HG03378 (cell line): ENCODE measurements at regions not wholly inside any gene's neighbourhood (a gene's known extent, or its start where the extent isn't known, plus 50 kb on each side); places are given as distances from the start of the nearest gene placed in this dataset.
"Not testable (repeated sequence)": the region's sequence is repeated elsewhere in the genome, so short reads cannot be mapped to it uniquely, and the experiment has no call there.

ENCODE experiments used
- ATAC-seq: cut with Tn5 transposase; IDR thresholded peaks from one replicate; pipeline ENCODE4 v1.9.1; 2021; ENCODE audit warnings: mild to moderate bottlenecking, moderate library complexity; ENCODE audit not compliant: unreplicated experiment

GRCh38 chr9:96157675-96158074 is 144.3 kb downstream of the HSD17B3 start:
- no peak for ATAC-seq

GRCh38 chr9:96156171-96156974 is 145.6 kb downstream of the HSD17B3 start:
- ATAC-seq, result no peak

- ATAC-seq, result no peak
These were observed 147.9 kb downstream of the HSD17B3 start for GRCh38 chr9:96154081-96154480.

DNA sequence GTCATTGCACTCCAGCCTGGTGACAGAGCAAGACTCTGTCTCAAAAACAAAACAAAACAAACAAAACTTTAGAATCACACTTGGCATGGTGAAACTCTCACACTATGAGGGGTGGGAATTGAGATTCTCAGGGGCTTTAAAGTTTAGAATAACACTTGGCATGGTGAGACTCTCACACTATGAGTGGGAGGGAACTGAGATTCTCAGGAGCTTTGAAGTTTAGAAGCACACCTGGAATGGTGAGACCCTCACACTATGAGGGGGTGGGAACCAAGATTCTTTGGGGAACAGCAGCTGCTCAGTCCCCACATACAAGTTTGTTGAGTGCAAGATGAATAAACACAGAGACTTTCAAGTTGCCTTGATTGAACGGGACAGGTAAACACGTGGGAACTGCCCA is 149.4 kb downstream of the HSD17B3 start:
- ATAC-seq, result no peak

DNA sequence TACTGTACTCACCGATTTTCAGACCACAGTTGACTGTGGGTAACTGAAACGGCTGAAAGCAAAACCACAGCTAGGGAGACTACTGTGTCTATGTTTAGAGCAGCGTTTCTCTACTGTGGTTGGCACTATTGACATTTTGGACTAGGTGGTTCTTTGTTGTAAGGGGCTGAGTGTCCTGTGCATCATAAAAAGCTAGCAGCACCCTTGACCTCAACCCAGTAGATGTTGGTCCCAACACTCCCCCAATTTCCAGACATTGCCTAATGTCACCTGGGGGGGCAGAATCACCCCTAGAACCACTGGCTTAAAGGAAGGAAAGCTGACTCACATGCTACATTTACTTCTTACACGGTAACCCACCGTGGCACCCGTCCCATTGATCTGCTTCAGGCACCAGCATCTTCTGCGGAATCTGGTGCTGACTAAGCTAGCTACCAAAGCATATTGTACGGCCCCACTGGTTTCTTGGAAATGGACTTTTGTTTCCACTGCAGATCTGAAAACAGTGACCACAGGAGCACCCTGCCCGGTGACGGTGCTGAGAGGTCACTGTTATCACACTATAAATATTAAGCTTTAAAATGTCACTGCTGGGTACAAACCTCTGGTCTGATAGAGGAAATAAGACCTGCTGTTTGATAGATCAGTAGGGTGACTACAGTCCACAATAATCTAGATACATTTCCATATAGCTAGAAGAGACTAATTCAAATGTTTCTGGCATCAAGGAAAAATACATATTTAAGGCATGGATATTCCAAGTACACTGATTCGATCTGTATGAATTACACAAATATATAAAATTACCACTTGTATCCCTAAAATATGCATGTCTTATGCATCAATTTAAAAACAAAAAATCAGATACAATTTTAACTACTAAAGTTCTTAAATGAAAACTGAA is 151.4 kb downstream of the HSD17B3 start:
- peak; percentile 94 for ATAC-seq

DNA sequence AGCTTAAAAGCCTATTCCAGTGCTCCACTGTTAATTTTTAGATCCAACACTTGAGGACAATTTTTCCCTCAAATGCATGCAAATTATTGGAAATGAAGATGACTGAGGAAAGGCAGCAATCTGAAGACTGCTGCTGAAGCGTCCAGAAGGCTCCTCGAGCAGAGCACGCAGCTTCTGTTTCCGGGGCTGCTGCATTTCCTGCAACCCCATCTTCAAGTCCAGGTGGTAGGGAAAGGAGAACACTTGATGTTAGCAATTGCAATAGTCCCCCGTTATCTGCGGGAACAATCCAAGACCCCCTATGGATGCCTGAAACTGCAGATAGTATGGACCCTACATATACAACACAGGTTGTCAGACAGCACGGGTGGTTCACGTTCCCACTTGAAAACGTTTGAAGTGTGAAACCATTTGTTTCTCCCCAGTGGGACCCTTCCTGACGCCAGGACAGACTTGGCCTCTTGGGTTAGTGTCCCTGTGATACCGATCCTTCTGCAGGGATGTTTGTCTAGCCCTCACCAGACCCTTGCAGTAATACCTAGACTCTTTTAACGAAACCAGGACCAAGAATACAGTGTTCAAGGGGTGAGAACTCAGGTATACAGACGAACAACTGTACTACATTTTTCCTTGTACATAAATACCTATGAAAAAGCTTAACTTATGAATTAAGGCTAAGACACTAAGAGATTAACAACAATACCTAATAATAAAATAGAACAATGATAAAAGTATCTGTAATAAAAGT is 152.3 kb downstream of the HSD17B3 start:
- peak; percentile 29 for ATAC-seq

DNA sequence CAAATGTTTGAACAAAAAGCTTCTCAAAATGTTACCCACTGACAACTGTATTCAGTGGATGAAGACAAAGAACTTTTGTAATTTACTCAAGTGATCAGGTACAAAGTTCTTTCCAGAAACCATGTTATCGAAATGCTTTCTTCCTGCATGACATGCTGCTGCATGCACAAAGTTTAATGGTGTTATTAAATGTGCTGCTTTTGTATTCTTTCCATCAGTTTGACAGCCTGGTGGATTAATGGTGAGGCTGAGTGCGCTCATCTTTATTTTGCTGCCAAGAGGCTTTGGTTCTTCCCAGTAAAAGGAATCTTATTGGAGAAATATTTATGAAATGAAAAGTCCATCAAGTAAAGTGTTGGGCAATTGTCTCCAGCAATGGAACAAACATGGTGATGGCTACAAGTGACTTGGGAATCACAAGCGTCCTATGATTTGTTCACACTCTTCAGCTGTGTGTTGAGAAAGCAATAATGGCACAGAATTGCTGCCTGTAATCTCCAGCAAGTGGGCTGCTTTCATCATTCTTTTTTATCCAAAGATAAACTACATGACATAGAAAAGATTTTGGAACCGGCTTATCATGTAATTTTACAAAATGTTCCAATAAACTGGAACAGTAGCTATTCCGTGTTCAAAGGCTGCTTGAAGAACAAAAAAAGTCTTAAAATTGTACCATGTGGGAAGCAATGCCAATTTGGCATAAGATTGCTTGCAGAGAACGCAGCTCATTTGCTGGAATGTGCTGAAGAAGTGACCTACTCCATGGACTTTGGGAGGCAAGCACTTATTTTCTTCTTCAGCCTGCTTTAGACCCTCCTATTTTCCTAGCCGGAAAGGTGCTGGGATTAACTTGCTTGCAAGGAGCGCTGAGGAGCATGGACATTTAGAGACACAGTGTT is 153.1 kb downstream of the HSD17B3 start:
- ATAC-seq, result no peak

- ATAC-seq, result not testable (repeated sequence)
These were observed 154.9 kb downstream of the HSD17B3 start for GRCh38 chr9:96147029-96147428.

DNA sequence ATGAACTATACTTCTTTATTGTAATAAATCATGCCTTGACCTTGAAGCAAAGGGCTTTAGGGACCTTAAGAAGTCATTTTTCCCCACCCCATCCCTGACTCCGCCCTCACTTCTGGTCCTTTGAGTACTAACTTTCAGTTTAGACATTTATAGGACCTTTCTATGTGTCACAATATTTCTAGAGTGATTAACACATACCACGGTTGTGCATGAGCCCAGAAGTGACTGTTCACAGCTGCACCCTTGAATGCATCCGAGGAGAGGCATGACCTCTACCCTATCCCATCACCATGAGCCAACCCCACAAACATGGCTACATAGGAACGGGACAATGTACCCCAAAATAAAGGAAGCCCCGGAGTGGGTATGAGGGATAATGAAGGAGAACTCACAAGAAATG is 160.3 kb downstream of the HSD17B3 start:
- ATAC-seq, result no peak

GRCh38 chr9:96141128-96141474 is 160.9 kb downstream of the HSD17B3 start:
- no peak for ATAC-seq

DNA sequence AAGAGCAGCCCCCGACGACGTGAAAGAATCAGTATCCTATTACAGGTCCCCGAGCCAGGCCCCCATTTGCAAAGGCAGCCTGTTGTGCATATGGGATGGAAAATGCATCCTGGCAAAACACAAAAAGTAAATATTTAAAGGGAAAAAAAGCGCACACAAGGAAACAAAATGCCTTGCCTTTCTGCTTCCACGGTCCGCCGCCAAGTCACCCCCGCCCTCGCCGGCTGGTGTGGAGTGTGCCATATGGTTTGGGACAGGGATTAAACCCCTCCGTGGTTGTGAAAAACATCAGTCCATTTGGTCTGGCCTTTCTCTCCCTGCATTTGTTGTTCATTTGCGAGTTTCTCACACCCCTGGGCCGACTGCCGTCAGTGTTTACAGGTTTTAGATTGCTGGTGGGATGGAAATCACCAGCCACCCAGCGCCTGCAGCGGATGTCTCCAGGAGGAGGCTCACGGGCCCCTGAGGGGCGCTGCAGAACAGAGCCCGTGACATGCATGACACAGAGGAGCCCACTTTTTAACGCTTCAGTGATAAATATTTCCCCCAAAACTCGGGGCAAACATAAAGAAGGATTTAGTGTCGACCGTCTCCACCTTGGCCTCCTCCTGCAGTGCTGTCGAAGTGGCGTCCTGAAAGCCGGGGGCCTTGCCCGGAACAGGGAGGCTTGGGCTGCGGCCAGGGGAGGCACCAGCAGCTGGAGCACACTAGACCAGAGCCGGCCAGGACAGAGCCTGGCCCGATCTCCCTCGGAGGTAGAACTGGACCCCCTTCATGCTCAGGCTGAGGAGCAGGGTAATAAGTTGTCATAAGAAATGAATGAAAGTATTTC is 161.5 kb downstream of the HSD17B3 start:
- no peak for ATAC-seq

DNA sequence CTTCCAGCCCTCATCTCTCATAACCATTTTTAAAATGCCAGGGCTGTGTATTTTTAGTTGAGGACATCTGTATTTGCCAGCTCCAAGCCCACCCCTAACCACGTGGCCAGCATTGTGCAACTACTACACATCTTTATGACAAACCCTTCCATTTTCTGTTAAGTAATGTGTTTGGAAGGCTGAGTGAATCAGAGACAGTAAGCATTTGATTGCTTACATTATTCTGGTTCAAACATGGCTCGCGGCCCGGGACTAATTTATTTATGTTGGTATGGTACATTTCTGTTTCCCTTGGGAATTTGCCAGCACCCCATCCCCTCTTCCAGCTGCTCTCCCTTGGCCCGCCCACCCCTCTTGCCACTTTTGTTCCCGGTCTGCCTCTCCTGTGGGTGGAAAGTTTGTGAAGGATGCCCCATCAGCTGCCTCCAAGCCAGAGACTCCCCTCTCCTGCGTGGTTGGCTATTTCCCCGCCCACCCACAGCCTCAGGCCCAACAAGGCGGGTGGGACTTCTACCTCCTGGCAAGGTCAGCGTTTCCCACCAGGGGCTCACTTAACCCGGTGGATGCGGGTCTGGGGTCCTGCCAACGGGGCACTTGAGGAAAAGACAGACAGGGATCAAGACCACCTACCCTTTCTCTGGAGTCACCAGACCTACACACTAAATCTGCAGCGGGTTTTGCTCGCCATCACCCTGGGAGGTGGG is 162.2 kb downstream of the HSD17B3 start:
- ATAC-seq, result no peak

DNA sequence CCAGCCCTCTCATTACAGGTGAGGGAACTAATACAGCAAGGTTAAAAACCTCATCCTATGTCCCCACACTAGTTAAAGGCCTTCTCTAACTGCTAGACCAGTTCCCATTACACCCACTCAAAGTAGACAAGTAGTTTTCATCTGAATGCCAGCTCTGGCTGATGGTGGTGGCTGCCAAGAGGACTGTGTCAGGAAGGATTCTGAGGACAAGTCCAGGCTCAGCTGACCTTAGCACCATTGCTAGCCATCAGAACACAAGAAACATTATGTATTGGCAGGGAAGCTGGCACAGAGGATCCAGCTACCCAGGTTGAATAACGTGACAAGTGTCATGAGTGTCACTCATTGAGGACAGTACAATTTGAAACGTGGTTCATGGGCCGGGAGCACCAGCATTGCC is 163.4 kb downstream of the HSD17B3 start:
- ATAC-seq, result no peak

DNA sequence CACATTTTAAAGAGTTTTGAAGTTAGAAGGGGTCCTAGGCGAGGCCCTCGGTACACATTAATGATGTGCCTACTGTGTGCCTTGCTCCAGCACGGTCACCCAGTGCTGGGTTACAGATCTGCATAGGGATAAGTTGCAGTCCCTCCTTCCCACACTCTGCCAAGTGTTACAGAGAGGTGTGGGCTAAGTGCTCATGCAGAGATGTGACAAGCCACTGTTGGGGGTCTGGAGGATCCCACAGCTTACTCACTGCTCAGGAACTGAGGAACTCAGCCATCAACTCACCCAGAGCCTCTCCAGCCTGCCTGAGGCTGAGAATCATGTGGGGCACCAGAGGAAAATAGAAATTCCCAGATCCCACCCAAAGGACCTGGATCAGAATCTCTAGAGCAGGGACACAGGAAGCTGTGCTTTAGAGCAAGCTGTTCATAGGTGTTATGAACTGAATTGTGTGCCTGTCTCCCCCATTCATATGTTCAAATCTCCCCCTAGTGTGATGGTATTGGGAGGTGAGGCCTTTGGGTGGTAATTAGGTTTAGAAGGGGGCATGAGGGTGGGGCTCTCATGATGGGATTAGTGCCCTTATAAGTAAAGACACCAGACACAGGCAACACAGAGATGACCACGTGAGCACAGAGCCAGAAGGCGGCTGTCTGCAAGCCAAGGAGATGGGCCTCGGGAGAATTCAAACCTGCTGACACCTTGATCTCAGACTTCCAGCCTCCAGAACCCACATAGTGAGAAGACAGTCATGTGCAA is 164.1 kb downstream of the HSD17B3 start:
- peak; percentile 9 for ATAC-seq

DNA sequence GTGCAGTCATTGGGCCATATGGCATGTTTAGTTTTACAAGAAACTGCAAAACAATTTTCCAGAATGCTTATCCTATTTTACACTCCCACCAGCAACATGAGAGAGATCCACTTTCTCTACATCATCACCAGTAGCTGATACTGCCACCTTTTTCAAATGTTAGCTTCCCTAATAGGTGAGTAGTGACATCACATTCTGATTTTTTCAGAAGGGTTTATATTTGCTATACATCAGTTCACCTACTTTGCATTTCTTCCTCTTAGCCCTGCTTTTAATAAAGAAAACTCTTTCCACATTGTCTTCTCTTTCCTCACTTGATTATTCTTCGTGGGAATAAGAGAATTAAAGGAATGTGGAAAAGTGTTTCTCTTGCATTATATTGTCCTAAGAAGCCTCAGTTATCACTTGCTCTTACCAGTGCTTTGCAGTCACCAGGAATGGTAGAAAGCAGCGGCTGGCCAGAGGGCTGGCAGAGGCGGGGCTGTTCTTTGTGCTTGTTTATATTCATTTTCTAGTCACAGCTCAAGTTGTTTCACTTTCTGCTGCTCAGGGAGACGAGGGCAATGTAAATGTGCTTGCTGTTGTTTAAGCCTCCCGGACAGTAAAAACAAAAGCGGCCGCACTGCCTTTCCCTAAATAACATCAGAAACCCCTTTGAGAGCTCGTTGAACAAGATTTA is 164.8 kb downstream of the HSD17B3 start:
- peak; percentile 92 for ATAC-seq

DNA sequence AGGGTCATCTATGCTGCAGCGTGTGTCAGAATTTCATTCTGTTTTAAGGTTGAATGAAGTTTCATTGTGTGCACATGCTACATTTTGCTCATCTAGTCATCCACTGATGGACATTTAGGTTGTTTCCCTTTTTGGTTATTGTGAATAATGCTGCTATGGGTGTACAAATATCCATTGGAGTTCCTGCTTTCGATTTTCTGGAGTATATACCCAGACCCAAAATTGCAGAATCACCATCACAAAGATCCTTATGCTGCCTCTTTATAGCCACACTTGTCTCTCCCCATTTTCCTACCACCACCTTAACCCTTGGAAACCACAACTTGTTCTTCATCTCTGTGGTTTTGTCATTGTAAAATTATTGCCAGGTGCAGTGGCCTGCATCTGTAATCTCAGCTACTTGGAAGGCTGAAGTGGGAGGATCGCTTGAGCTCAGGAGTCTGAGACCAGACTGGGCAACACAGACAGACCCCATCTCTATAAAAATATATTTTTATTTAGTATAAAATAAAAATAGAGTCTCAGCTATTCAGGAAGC is 166.2 kb downstream of the HSD17B3 start:
- no peak for ATAC-seq

- ATAC-seq, result no peak
These were observed 166.8 kb downstream of the HSD17B3 start for GRCh38 chr9:96135076-96135752.
